ENCODE measurements at regions not wholly inside any gene's neighbourhood (a gene's known extent, or its start where the extent isn't known, plus 50 kb on each side); places are given as distances from the start of the nearest gene placed in this dataset.

- no peak for DNase-seq (ENCODE audit: low read depth)
These were observed 175.4 kb upstream of the TP63 start for GRCh38 chr3:189455641-189456417.

GRCh38 chr3:189457201-189457607 lies 174.0 kb upstream of the TP63 start:
- DNase-seq (ENCODE audit: low read depth) = peak; percentile 75

GRCh38 chr3:189457631-189458412 lies 173.4 kb upstream of the TP63 start:
- DNase-seq (ENCODE audit: low read depth) = no peak

DNA sequence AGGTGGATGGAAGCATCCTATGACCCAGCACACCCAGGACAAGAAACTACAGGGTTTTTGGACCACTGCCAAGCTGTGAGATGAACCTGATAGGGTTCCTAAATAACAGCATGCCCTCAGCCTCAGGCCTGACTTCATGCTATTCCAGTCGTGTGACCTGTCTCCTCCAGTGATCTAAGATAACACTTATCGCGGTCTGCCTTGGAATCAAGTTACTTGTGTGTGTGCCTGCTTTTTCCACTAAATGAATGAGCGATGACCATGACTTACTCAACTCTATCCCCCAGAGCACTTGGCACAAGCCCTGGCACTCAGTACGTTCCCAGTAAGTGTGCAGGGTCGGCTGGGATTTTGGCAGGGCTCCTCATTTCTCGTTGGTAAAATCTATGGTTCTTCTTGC lies 172.7 kb upstream of the TP63 start:
- peak; percentile 6 for DNase-seq (ENCODE audit: low read depth)

GRCh38 chr3:189459231-189459630 lies 172.0 kb upstream of the TP63 start:
- DNase-seq (ENCODE audit: low read depth) = no peak

DNA sequence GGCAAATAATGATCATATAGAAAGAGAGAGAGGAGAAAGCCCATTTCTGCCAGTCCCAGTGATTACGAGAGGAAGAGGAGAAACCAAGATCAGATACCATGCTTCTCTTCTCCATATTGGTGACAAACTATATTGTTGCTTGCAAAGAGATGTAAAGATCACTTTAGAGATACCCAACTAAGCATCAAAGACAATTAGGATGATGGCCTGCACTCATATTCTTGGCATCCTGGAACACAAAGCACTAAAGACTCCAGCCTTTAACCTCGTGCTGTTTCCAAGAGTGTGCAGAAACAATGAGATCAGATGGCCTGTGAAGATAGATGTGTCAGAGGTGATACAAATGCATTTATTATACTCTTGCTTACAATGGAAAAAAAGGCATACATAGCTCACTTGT lies 170.7 kb upstream of the TP63 start:
- DNase-seq (ENCODE audit: low read depth) = no peak

- no peak for DNase-seq (ENCODE audit: low read depth)
These were observed 166.4 kb upstream of the TP63 start for GRCh38 chr3:189464799-189465198.

DNA sequence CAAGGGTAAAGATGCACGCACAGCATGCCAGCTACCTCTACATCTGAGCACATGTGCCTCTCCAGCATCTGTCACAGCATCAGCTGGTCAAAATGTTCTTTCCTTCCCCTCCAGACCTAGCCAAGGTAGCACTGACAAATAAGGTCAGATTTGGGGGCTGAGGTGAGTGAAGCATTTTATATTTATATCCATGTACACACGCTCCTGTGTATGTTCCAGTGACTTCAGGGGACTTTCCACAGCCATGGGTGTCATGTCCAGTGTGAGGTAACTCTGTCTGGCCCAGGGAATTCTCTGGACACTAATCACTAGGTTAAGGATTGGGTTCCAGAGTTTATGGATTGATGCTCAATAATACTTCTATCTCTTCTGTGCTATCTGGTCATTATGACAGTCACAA lies 165.2 kb upstream of the TP63 start:
- no peak for DNase-seq (ENCODE audit: low read depth)

- DNase-seq (ENCODE audit: low read depth) = no peak
These were observed 163.7 kb upstream of the TP63 start for GRCh38 chr3:189467451-189467850.

GRCh38 chr3:189474944-189475343 lies 156.2 kb upstream of the TP63 start:
- DNase-seq (ENCODE audit: low read depth) = no peak

DNA sequence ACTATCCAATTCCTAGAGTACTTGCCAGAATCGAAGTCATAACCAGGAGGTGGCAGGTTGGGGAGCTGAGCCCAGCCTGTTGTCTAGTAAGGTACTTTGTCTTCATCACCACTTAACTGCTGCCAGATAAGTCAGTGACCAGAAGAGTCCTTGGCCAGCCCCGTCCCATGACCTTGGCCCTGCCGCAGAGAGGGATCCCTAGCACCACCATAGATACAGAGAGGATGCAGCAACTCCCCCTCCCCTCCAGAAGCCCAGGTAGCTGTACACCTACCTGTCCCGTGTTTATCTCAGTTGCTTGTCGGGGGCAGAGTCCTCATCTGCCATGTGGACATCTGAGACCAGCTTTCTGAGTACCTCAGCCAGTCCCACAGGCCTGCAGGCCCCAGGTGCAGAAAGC lies 153.6 kb upstream of the TP63 start:
- no peak for DNase-seq (ENCODE audit: low read depth)

GRCh38 chr3:189486556-189486955 lies 144.6 kb upstream of the TP63 start:
- DNase-seq (ENCODE audit: low read depth) = no peak

- peak; percentile 94 for DNase-seq (ENCODE audit: low read depth)
These were observed 142.9 kb upstream of the TP63 start for GRCh38 chr3:189488241-189488767.

DNA sequence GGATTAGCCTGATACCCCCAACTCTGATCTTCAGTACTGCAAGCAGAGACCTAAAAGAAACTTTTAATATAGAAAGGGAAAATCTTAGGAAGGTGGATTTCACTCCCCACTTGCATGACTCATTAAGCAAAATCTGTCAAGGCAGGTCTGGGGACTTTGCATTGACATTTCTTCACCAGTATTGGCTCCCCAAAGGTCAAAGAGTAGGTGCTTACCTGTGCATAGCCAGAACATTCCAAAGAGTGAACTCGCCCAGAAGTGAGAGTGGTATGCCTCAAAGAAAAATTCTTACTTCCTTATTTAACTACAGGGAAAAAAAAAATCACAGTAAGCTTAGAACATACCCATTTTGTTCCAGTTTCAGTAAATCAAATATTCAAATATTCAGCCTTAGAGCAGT lies 140.9 kb upstream of the TP63 start:
- no peak for DNase-seq (ENCODE audit: low read depth)

DNA sequence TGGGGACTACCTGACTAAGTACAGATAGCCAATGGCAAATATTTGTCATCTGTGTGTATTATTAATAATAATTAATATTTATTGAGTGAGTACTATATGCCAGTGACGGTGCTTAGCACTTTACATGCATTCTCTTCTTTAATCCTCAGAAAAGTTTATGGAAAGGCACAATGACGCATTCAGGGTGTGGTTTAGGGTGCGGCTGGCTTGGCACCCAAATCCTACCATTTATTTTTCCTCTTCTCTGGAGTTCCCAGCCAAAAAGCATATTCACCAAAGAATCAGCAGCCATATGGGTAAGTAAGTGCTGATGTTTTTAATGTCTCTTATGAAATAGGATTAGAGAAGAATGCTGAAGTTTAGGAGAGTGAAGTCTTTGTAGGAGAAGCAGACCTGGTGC lies 140.4 kb upstream of the TP63 start:
- no peak for DNase-seq (ENCODE audit: low read depth)

DNA sequence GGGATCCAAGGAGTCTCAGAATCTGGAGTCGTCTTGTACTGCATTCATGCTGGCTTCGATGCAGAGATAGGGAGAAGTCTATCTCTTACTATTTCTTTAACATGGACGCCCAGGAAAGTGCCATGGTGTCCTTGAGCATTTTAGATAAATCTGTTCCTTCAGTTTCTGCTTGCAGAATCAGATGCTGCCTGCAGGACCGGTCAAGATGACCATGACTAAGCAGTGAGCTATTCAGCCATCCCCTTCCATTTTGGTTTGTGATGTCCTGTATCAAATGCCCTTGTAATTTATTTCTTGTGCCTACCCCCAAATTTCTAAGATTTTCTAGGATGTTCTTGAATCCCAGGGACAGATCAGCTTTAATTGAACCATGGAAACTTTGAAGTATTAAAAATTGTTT lies 139.4 kb upstream of the TP63 start:
- no peak for DNase-seq (ENCODE audit: low read depth)

DNA sequence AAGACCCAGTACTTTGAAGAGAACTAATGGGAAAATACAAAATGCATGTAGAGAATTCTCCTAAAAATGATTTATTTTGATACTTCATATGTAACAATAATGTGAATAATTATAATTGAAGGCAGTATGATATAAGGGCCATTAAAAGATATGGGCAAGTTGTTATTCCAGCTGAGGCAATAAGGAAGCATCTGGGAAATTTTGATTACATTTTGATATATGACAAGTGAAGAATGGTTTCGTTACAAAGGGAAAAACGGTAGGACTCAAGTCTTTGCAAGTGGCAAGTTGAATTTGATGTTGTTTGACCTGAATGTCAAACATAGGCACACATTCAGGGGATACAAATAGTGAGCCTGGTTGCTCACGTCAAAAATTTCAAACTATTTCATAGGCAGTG lies 137.9 kb upstream of the TP63 start:
- no peak for DNase-seq (ENCODE audit: low read depth)

DNA sequence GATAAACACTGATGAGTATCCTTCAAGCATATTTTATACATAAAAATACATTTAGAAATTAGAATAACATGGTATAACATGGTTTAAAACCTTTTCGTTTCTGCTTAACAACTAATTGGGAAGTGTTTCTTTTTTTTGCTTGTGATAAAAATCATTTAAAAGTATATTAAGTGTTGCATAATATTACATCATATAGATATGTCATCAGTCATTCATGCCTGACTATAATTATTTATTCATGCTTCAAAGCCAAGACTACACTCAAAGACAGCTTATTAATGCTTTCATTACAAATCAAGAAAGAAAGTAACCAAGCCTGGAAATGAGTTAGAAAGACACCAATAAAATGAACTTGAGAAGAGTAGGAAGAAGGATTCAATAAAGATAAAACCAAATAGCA lies 136.6 kb upstream of the TP63 start:
- no peak for DNase-seq (ENCODE audit: low read depth)

DNA sequence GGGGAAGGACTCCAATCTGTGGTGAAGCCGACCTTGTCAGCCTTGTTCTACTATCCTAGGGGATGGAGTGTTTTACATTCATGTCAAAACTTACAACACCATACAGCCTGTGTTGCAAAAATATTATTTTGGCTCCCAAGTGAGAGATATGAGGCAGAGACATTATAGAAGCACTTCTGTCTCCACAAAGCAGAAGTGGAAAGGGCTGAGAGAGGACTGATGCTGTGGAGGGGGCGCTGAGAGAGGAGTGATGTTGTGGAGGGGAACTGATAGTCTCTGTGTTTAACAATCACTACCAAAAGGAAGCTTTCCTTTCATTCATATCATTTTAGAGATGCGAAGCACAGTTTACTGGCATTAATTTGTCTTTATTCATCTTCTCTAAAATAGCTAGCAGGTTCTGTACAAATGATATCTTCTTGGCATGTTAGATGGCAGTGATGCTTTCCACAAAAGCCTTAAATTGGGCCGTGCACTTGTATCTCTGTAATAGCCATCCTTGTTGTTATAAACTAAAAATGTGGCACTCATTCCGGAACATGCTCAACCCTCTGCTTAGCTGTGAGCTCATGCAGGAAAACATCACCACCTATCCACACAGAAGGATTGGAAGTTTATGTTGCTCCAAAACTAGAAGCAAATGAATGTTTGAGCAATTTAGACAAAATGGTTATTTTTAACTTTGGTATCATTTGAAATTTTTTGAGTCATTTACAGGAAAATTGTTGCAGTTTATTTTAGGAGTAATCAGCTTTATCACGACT lies 134.6 kb upstream of the TP63 start:
- no peak for DNase-seq (ENCODE audit: low read depth)

DNA sequence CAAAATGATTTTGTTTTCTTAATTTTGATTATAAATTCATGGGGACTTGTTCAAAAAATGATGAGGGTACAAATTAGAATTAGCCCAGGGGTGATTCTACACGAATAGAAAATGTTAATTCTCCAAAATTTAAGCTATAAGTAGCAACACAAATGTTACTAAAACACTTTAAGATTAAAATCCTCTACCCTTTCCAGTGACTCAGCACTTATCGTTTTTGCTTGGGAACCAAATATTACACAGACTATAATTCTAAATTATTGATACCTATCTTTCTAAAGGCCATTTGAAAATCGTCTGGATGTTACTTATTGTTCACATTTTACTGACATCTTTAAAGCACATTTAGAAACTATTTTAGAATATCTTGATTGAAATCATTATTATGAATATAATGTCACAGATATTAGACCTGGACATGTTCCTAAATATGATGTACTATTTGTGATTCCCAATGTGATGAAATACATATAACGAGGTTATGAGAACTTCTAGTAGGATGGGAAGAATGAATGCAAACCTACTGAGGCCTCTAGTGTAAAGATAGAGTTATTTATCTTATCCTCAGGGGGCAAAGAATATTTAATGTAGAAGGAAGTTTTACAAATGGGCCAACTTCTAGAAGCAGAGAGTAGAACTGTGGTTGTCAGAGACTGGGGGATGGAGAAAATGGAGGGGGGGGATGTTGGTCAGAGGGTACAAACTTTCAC lies 132.0 kb upstream of the TP63 start:
- no peak for DNase-seq (ENCODE audit: low read depth)

- DNase-seq (ENCODE audit: low read depth) = no peak
These were observed 130.9 kb upstream of the TP63 start for GRCh38 chr3:189500299-189500698.
